Sigmoid colon (tissue), 4 donors: ENCODE measurements at regions not wholly inside any gene's neighbourhood (a gene's known extent, or its start where the extent isn't known, plus 50 kb on each side); places are given as distances from the start of the nearest gene placed in this dataset.

Experiments
- EP300 ChIP-seq, 4 donors: sonication (generic); formaldehyde crosslinking; IDR thresholded peaks; one replicate each; pipeline ENCODE4 v1.6.1; 2017; ENCODE audit warnings: antibody characterized with exemption in 4 of 4
- POLR2A ChIP-seq, 2 donors: fragments of 450-650 bp; IDR thresholded peaks; one replicate each; pipeline ENCODE4 v1.6.1; 2016; ENCODE audit warnings: antibody characterized with exemption in 2 of 2, mild to moderate bottlenecking in 2 of 2, moderate library complexity in 2 of 2
- TF ChIP-seq, protein P1 (sequence below), 4 experiments: fragments of 450-650 bp in 3 of 4; fragments of 200-600 bp in 1 of 4; IDR thresholded peaks; one replicate each; pipeline ENCODE4 v1.5.1; 2016 to 2019; ENCODE audit warnings: antibody characterized with exemption in 4 of 4, mild to moderate bottlenecking in 3 of 4, moderate library complexity in 2 of 4

DNA sequence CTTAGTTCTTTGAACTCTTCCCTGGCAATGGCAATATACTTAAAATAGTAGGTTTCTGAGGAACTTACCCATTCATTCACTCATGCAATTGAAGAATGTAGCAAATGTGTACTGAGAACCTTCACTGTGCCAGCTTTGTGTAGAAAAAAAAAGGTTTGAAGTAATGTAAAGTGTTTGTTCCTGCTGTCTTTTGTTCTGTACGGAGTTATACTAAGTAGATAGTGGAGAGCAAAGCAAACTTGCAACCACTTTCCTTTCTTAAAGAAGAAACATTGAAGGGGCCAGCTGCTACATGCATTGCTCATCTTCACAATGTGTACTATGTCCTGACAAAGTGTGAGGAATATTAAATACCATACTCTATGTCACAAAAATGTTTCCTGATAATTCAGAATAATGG is 68.9 kb upstream of the FREM2 start:
- TF ChIP-seq, protein P1, sequence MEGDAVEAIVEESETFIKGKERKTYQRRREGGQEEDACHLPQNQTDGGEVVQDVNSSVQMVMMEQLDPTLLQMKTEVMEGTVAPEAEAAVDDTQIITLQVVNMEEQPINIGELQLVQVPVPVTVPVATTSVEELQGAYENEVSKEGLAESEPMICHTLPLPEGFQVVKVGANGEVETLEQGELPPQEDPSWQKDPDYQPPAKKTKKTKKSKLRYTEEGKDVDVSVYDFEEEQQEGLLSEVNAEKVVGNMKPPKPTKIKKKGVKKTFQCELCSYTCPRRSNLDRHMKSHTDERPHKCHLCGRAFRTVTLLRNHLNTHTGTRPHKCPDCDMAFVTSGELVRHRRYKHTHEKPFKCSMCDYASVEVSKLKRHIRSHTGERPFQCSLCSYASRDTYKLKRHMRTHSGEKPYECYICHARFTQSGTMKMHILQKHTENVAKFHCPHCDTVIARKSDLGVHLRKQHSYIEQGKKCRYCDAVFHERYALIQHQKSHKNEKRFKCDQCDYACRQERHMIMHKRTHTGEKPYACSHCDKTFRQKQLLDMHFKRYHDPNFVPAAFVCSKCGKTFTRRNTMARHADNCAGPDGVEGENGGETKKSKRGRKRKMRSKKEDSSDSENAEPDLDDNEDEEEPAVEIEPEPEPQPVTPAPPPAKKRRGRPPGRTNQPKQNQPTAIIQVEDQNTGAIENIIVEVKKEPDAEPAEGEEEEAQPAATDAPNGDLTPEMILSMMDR (IDR thresholded peaks at IDR 0.05), result no peak
- TF ChIP-seq EP300 (IDR thresholded peaks at IDR 0.05), result no peak
- no peak for TF ChIP-seq POLR2A (IDR thresholded peaks at IDR 0.05)
